Adipocyte (in vitro differentiated cells): ENCODE measurements at regions not wholly inside any gene's neighbourhood (a gene's known extent, or its start where the extent isn't known, plus 50 kb on each side); places are given as distances from the start of the nearest gene placed in this dataset.

ENCODE experiments used
- DNase-seq: peaks from one replicate; pipeline ENCODE4 v3.0.0-alpha.2; 2015; ENCODE audit warnings: low read depth
- H3K27me3 ChIP-seq: replicated peaks from 2 replicates; pipeline ENCODE4 v1.7.0; 2013; ENCODE audit warnings: mild to moderate bottlenecking, low read length, moderate library complexity; ENCODE audit not compliant: control insufficient read depth, insufficient read depth
- H3K36me3 ChIP-seq: 2 replicates; pipeline ENCODE4 v1.7.0; 2013; ENCODE audit warnings: low read length, mild to moderate bottlenecking, moderate library complexity; ENCODE audit not compliant: control insufficient read depth, insufficient read depth, severe bottlenecking
- H3K4me1 ChIP-seq: 2 replicates; pipeline ENCODE4 v1.7.0; 2013; ENCODE audit warnings: mild to moderate bottlenecking, low read length, moderate library complexity; ENCODE audit not compliant: control insufficient read depth, insufficient read depth
- H3K4me3 ChIP-seq: 2 replicates; pipeline ENCODE4 v1.7.0; 2013; ENCODE audit warnings: mild to moderate bottlenecking, low read length, moderate library complexity
- H3K9ac ChIP-seq: 2 replicates; pipeline ENCODE4 v1.7.0; 2013; ENCODE audit warnings: mild to moderate bottlenecking, low read length, moderate library complexity
- H3K9me3 ChIP-seq: 2 replicates; pipeline ENCODE4 v1.7.0; 2013; ENCODE audit warnings: mild to moderate bottlenecking, low read length, moderate library complexity; ENCODE audit not compliant: control insufficient read depth

GRCh38 chr4:15149234-15149838 lies 147.1 kb downstream of the CPEB2 start:
- Histone ChIP-seq H3K4me1 (peaks cover 18% of the 10 kb centered on the region), H3K4me3 (no peak overlapping the region), H3K27me3 (no peaks in the 10 kb centered on the region), H3K9me3 (no peaks in the 10 kb centered on the region), H3K9ac (peak overlapping the region; percentile 34), H3K36me3 (no peaks in the 10 kb centered on the region)
- DNase-seq, result no peak

DNA sequence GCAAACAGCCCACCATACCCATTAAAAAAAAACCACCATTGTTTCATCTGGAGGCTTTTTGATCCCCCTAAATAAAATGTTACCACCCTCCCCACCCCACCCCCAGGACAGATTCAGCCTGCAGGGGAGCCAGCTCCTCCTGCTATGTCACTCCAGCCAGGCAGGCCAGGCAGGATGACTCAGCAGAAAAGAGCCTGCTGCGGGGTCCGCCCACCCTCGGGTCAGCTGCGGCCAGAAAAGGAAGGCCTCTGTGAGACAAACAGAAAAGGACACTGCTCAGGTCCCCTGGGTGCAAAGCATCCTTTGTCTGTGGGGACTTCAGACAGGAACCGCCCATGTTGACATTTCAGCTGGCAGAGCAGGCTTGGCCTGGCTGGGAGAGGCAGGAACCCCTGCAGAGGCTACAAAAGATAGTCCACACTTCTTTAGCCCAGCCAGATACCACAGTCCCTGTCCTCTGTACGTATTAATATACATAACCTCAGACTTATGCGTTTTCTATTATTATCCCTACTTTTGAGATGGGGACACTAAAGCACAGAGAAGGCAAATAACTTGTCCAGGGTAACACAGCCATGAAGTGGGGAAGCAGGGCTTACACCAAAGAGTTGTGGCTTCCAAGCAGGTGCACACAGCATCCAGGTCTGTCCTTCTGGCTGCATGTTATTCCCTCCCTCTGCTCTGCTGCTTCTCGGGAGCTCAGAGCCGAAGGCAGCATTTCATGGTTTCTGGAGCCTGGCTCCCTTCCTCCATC lies 147.7 kb downstream of the CPEB2 start:
- peak; percentile 89 for DNase-seq
- Histone ChIP-seq H3K4me3 (no peak overlapping the region), H3K4me1 (peaks cover 18% of the 10 kb centered on the region), H3K36me3 (no peaks in the 10 kb centered on the region), H3K9me3 (no peaks in the 10 kb centered on the region), H3K27me3 (no peaks in the 10 kb centered on the region), H3K9ac (peak overlapping the region; percentile 34)

- Histone ChIP-seq H3K4me3 (no peak overlapping the region), H3K9ac (no peak overlapping the region), H3K36me3 (no peaks in the 10 kb centered on the region), H3K9me3 (no peaks in the 10 kb centered on the region), H3K4me1 (peaks cover 18% of the 10 kb centered on the region), H3K27me3 (no peaks in the 10 kb centered on the region)
- no peak for DNase-seq
Measured at GRCh38 chr4:15150631-15151030, 148.3 kb downstream of the CPEB2 start.

DNA sequence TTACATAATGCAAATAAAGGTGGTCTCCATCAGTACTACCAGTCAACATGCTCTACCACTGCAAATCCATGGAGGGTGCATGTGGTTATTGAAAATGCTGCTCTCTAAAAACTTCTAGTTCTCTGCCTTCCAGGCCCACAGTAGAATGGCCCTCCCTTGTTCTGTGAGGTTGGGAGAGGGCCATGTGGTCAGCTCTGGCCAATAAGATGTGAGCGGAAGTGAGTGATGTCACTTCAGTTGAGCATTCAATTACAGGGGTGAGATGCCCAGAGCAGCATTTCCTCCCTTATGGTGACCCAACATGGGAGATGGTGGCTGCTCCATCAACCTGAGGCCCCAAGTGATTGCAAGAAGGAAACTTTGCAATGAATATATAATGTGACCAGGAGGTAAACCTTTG lies 148.8 kb downstream of the CPEB2 start:
- Histone ChIP-seq H3K4me1 (peaks cover 18% of the 10 kb centered on the region), H3K9ac (no peak overlapping the region), H3K27me3 (no peaks in the 10 kb centered on the region), H3K4me3 (no peak overlapping the region), H3K36me3 (no peaks in the 10 kb centered on the region), H3K9me3 (no peaks in the 10 kb centered on the region)
- no peak for DNase-seq

DNA sequence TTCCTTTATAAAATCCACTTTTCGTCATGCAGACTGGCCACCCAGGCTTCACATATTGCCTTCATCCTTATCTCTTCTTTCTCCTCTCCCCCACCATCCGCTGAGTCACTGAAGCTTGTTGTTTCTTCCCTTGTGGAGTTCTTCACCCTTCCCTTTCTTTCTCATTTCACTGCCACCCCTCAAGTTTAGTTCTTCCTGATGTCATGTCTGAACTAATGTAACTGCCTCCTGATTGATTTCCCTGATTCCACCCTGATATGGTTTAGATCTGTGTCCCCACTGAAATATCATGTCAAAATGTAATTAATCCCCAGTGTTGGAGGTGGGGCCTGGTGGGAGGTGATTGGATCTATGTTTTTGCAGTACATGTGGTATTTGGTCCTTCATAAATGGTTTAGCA lies 151.4 kb downstream of the CPEB2 start:
- no peak overlapping the region for H3K4me3 ChIP-seq
- no peaks in the 10 kb centered on the region for H3K9me3 ChIP-seq
- no peak overlapping the region for H3K9ac ChIP-seq
- H3K36me3 ChIP-seq, result no peaks in the 10 kb centered on the region
- peaks cover 18% of the 10 kb centered on the region for H3K4me1 ChIP-seq
- H3K27me3 ChIP-seq, result no peaks in the 10 kb centered on the region
- DNase-seq, result no peak

DNA sequence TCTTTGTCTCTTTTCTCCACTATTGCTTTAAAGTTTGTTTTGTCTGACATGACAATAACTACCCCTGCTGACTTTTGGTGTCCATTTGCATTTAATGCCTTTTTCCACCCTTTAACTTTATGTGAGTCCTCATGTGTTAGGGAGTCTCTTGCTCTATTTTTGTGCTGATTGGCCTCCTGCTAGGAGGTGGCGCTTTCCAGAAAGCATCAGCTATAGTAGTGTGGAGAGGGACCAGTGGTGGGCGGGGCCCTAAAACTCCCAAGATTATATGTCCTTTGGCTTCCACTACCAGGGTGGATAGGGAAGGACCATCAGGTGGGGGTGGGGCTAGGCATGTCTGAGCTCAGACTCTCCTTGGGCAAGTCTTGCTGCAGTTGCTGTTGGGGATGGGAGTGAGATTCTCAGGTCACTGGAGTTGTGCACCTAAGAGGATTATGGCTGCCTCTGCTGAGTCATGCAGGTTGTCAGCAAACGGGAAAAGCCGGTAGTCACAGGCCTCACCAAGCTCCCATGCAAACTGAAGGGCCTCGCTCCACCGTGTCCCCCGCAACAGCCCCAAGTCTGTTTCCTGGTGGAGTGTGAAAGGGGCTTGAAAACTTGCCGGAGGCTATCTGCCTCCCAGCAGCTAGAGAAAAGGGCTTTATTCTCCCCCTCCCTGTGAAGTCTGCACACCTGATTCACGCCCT lies 156.3 kb downstream of the CPEB2 start:
- H3K9ac ChIP-seq, result no peak overlapping the region
- no peak overlapping the region for H3K4me3 ChIP-seq
- peaks cover 6% of the 10 kb centered on the region for H3K4me1 ChIP-seq
- DNase-seq, result no peak
- H3K9me3 ChIP-seq, result no peaks in the 10 kb centered on the region
- H3K27me3 ChIP-seq, result no peaks in the 10 kb centered on the region
- no peaks in the 10 kb centered on the region for H3K36me3 ChIP-seq

DNA sequence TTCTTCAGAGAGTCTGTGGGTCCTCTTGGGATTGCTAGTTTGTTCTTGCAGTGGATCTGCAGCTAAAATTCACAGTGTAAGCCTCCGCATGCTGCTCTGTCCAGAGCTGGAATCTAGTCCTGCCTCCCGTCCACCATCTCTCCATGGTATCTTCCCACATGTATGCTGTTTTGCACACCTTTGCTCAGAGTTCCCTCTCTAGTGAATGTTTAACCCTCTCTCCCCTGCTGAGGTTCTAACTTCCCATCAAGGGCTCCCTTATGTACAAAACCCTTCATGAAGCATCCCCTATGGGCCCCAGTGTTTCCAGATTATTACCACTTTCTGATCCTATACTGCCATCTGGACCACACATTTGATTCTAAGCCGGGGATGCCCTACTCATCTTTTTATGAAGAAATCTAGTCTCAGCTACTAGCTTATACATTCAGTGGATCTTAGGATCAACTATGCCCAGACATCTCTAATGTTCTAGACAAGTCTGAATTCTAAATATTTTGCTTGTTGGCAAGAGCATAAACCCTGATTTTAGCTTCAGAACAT lies 157.3 kb downstream of the CPEB2 start:
- peaks cover 10% of the 10 kb centered on the region for H3K4me1 ChIP-seq
- no peak overlapping the region for H3K9ac ChIP-seq
- no peak for DNase-seq
- no peak overlapping the region for H3K4me3 ChIP-seq
- H3K9me3 ChIP-seq, result no peaks in the 10 kb centered on the region
- no peaks in the 10 kb centered on the region for H3K27me3 ChIP-seq
- H3K36me3 ChIP-seq, result no peaks in the 10 kb centered on the region

- no peaks in the 10 kb centered on the region for H3K36me3 ChIP-seq
- peaks cover 13% of the 10 kb centered on the region for H3K4me1 ChIP-seq
- H3K9me3 ChIP-seq, result no peaks in the 10 kb centered on the region
- no peak overlapping the region for H3K4me3 ChIP-seq
- no peak overlapping the region for H3K9ac ChIP-seq
- DNase-seq, result no peak
- H3K27me3 ChIP-seq, result no peaks in the 10 kb centered on the region
Measured at GRCh38 chr4:15161439-15161838, 159.2 kb downstream of the CPEB2 start.

GRCh38 chr4:15162046-15162445 lies 159.8 kb downstream of the CPEB2 start:
- peaks cover 13% of the 10 kb centered on the region for H3K4me1 ChIP-seq
- no peak overlapping the region for H3K4me3 ChIP-seq
- DNase-seq, result no peak
- H3K27me3 ChIP-seq, result no peaks in the 10 kb centered on the region
- no peaks in the 10 kb centered on the region for H3K9me3 ChIP-seq
- H3K9ac ChIP-seq, result no peak overlapping the region
- H3K36me3 ChIP-seq, result no peaks in the 10 kb centered on the region

DNA sequence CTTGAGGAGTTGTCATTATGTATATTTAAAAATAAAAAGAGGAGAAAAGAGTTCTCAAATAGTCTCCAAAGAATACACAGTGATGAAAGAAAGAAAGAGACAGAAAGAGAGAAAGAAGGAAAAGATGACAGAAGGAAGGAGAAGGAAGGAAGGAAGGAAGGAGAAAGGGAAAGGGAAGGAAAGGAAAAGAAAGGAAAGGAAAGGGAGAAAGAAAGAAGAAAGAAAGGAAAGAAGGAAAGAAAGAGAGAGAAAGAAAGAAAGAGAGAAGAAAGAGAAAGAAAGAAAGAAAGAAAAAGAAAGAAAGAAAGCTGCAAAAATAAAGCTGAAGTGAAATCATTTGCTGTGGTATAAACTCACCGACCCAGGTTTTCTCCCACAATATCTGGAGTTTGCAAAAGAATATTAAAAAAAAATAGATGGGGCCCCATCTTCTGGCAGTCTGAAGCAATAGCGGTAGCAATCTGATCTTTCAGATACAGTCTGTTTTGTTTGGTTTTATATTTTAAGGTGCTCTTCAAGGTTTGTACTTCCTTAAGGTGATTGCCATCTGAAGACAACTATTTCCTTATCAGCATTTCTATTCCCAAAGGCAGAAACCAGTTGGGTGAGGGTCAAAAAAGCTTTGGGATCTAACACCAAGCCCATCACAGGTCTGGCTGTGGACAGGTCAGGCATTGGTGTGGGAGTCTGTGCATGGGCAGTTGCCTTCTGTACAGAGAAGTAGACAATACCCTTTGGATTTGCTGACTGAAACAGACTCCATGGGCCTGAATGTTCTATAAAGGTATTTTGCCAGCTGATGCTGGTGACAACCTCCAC lies 160.4 kb downstream of the CPEB2 start:
- H3K36me3 ChIP-seq, result no peaks in the 10 kb centered on the region
- H3K4me3 ChIP-seq, result no peak overlapping the region
- DNase-seq, result peak; percentile 71
- no peaks in the 10 kb centered on the region for H3K27me3 ChIP-seq
- H3K9me3 ChIP-seq, result no peaks in the 10 kb centered on the region
- H3K4me1 ChIP-seq, result peaks cover 13% of the 10 kb centered on the region
- no peak overlapping the region for H3K9ac ChIP-seq

GRCh38 chr4:15163284-15163645 lies 161.0 kb downstream of the CPEB2 start:
- no peaks in the 10 kb centered on the region for H3K36me3 ChIP-seq
- H3K4me3 ChIP-seq, result no peak overlapping the region

More at GRCh38 chr4:15163284-15163645, 161.0 kb downstream of the CPEB2 start:
- DNase-seq, result no peak
- Histone ChIP-seq H3K9ac (no peak overlapping the region), H3K4me1 (peaks cover 13% of the 10 kb centered on the region), H3K9me3 (no peaks in the 10 kb centered on the region), H3K27me3 (no peaks in the 10 kb centered on the region)
